ENCODE measurements at regions not wholly inside any gene's neighbourhood (a gene's known extent, or its start where the extent isn't known, plus 50 kb on each side); places are given as distances from the start of the nearest gene placed in this dataset.

DNA sequence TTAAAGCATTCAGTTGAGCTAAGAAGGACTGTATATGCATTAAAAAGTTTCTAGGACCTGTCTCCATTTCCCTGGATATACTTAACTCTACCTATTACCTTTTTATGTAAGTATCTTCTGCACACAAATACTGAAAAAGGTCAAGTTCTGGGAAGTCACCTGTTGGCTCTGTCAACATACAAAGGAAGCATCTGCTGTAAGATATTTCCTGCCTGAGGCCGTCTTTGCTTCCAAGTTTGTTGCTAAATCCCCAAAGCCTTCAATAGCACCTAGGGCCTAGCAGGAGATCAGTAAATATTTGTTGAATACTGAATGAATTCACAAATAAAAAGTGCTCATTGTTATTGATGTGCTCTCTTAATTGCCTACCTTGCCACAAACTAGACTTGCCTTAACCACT is 188.4 kb downstream of the DUSP6 start:
- TF ChIP-seq POLR2AphosphoS5 (IDR thresholded peaks at IDR 0.05; ENCODE audit: low read depth, low read length) (no peak), POLR2A (IDR thresholded peaks at IDR 0.05; ENCODE audit: low read depth, low read length) (no peak)

All from GM12892 (cell line).